GM23338 (cell line): ENCODE measurements at regions not wholly inside any gene's neighbourhood (a gene's known extent, or its start where the extent isn't known, plus 50 kb on each side); places are given as distances from the start of the nearest gene placed in this dataset.

ENCODE experiments used
- CREB1 ChIP-seq: fragments of 250-450 bp; sonication (Bioruptor Pico); IDR thresholded peaks from 2 replicates; pipeline ENCODE4 v1.5.0; 2020; ENCODE audit warnings: low read depth, mild to moderate bottlenecking, moderate library complexity
- CTCF ChIP-seq, 2 experiments: fragments of 200-600 bp in 1 of 2; sonication (generic) in 1 of 2; conservative IDR thresholded peaks; 2 replicates each; pipeline versions ENCODE4 v1.5.1 to v1.6.1; 2016 to 2017; ENCODE audit warnings: antibody characterized with exemption in 2 of 2, low read depth in 2 of 2, mild to moderate bottlenecking in 2 of 2, moderate library complexity in 1 of 2
- ETS1 ChIP-seq: IDR thresholded peaks from 2 replicates; pipeline ENCODE4 v1.6.1; 2016; ENCODE audit warnings: antibody characterized with exemption
- EZH2 ChIP-seq: fragments of 200-600 bp; sonication (generic); IDR thresholded peaks from one replicate; pipeline ENCODE4 v1.8.0; 2017; ENCODE audit warnings: antibody characterized with exemption, mild to moderate bottlenecking, low read depth; ENCODE audit not compliant: unreplicated experiment
- EZH2phosphoT487 ChIP-seq: fragments of 200-600 bp; sonication (generic); IDR thresholded peaks from one replicate; pipeline ENCODE4 v1.8.1; 2018; ENCODE audit warnings: antibody characterized with exemption; ENCODE audit not compliant: unreplicated experiment
- JUNB ChIP-seq: IDR thresholded peaks from one replicate; pipeline ENCODE4 v1.6.1; 2016; ENCODE audit warnings: antibody characterized with exemption; ENCODE audit not compliant: unreplicated experiment
- NANOG ChIP-seq: IDR thresholded peaks from 2 replicates; pipeline ENCODE4 v1.6.1; 2016; ENCODE audit warnings: antibody characterized with exemption, borderline replicate concordance
- POLR2AphosphoS5 ChIP-seq: IDR thresholded peaks from 2 replicates; pipeline ENCODE4 v1.6.1; 2016; ENCODE audit warnings: antibody characterized with exemption, low read depth
- REST ChIP-seq: IDR thresholded peaks from one replicate; pipeline ENCODE4 v1.6.1; 2018; ENCODE audit warnings: antibody characterized with exemption; ENCODE audit not compliant: unreplicated experiment
- ZNF462 ChIP-seq: fragments of 250-450 bp; sonication (Bioruptor Pico); IDR thresholded peaks from 2 replicates; pipeline ENCODE4 v1.5.0; 2020; ENCODE audit warnings: mild to moderate bottlenecking, moderate library complexity

DNA sequence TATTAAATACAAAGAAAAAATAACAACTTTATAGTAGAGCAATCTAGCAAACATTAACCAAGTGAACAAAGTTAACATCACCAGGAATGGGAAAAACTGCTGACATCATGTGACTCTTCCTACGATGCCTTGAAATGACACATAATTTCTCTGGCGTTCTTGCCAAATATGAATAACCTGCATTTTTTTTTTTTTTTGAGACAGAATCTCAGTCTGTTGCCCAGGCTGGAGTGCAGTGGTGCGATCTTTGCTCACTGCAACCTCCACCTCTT lies 126.5 kb upstream of the VKORC1L1 start:
- TF ChIP-seq CTCF (conservative IDR thresholded peaks at IDR 0.05; ENCODE audit: low read depth in 2 of 2), result no peak
- no peak for TF ChIP-seq EZH2
- no peak for TF ChIP-seq EZH2phosphoT487
- TF ChIP-seq POLR2AphosphoS5, result no peak
- no peak for TF ChIP-seq CREB1 (CRISPR knock-in tag)
- TF ChIP-seq NANOG, result no peak
- TF ChIP-seq REST, result no peak
- TF ChIP-seq JUNB, result no peak
- no peak for TF ChIP-seq ETS1
- TF ChIP-seq ZNF462 (CRISPR knock-in tag), result no peak
